GM23248 (cell line): ENCODE measurements at regions not wholly inside any gene's neighbourhood (a gene's known extent, or its start where the extent isn't known, plus 50 kb on each side); places are given as distances from the start of the nearest gene placed in this dataset.
"Not testable (repeated sequence)": the region's sequence is repeated elsewhere in the genome, so short reads cannot be mapped to it uniquely, and the experiment has no call there.

Experiments
- DNase-seq: peaks from one replicate; pipeline ENCODE4 v3.0.0-alpha.2; 2015
- H2AFZ ChIP-seq: fragments of 200-600 bp; sonication (generic); 2 replicates; pipeline ENCODE4 v1.6.1; 2016; ENCODE audit warnings: antibody characterized with exemption
- H3F3A ChIP-seq: fragments of 200-600 bp; sonication (generic); 2 replicates; pipeline ENCODE4 v1.6.1; 2016; ENCODE audit warnings: mild to moderate bottlenecking, antibody characterized with exemption, mixed run types; ENCODE audit not compliant: insufficient read depth
- H3K27ac ChIP-seq: fragments of 200-600 bp; sonication (generic); 2 replicates; pipeline ENCODE4 v1.5.1; 2016; ENCODE audit warnings: mild to moderate bottlenecking
- H3K27me3 ChIP-seq: fragments of 200-600 bp; sonication (generic); replicated peaks from 2 replicates; pipeline ENCODE4 v1.6.1; 2016; ENCODE audit warnings: mild to moderate bottlenecking; ENCODE audit not compliant: insufficient read depth
- H3K36me3 ChIP-seq: fragments of 200-600 bp; sonication (generic); 2 replicates; pipeline ENCODE4 v1.6.1; 2016; ENCODE audit warnings: low read depth, mild to moderate bottlenecking
- H3K4me1 ChIP-seq: fragments of 200-600 bp; sonication (generic); 2 replicates; pipeline ENCODE4 v1.6.1; 2016; ENCODE audit warnings: mild to moderate bottlenecking; ENCODE audit not compliant: insufficient read depth
- H3K4me2 ChIP-seq: fragments of 200-600 bp; sonication (generic); one replicate; pipeline ENCODE4 v1.6.1; 2016; ENCODE audit warnings: mild to moderate bottlenecking; ENCODE audit not compliant: unreplicated experiment
- H3K4me3 ChIP-seq: fragments of 200-600 bp; sonication (generic); 2 replicates; pipeline ENCODE4 v1.5.1; 2016; ENCODE audit warnings: mild to moderate bottlenecking
- H3K79me2 ChIP-seq: fragments of 200-600 bp; sonication (generic); 2 replicates; pipeline ENCODE4 v1.6.1; 2016; ENCODE audit warnings: mild to moderate bottlenecking; ENCODE audit not compliant: insufficient read depth
- H3K9ac ChIP-seq: fragments of 200-600 bp; sonication (generic); 2 replicates; pipeline ENCODE4 v1.6.1; 2016; ENCODE audit warnings: mild to moderate bottlenecking
- H3K9me2 ChIP-seq: fragments of 200-600 bp; sonication (generic); 2 replicates; pipeline ENCODE4 v1.6.1; 2016; ENCODE audit warnings: mixed run types, mild to moderate bottlenecking, moderate library complexity; ENCODE audit not compliant: insufficient read depth
- H3K9me3 ChIP-seq: fragments of 200-600 bp; sonication (generic); one replicate; pipeline ENCODE4 v1.6.1; 2017; ENCODE audit warnings: low read depth
- H4K20me1 ChIP-seq: fragments of 200-600 bp; sonication (generic); 2 replicates; pipeline ENCODE4 v1.6.0; 2016; ENCODE audit not compliant: insufficient read depth
- EZH2 ChIP-seq: fragments of 200-600 bp; sonication (generic); IDR thresholded peaks from 2 replicates; pipeline ENCODE4 v1.6.1; 2018; ENCODE audit warnings: antibody characterized with exemption, mild to moderate bottlenecking; ENCODE audit not compliant: insufficient read depth, poor library complexity, severe bottlenecking
- EZH2phosphoT487 ChIP-seq: fragments of 200-600 bp; sonication (generic); IDR thresholded peaks from 2 replicates; pipeline ENCODE4 v1.6.1; 2018; ENCODE audit warnings: antibody characterized with exemption, moderate library complexity, mild to moderate bottlenecking, low read depth; ENCODE audit not compliant: insufficient read depth
- WGBS, 2 experiments: methylation state at CpG; one replicate each; pipeline ENCODE4 v1.1.6; 2015 to 2017; ENCODE audit warnings: low lambda C conversion rate in 2 of 2, low coverage in 1 of 2; ENCODE audit errors: missing lambda C conversion rate in 2 of 2; 5-methylcytosine and 5-hydroxymethylcytosine counted together
- in situ Hi-C: fragments of 300-500 bp; cut with MboI; formaldehyde crosslinking; loops from 2 replicates; pipeline ENCODE4 v1.15.0; 2020

GRCh38 chr10:44102726-44103255, 282.1 kb downstream of the CXCL12 start:
- peaks cover 3% of the 10 kb centered on the region; the same call in 1 of the 2 replicates for H3K4me1 ChIP-seq
- 78 to 83% methylated on average over 5 of the region's 5 CpGs for WGBS, 2 experiments
- H3K27me3 ChIP-seq: no peaks in the 10 kb centered on the region
- in situ Hi-C loops: no loop called here
- no peaks in the 10 kb centered on the region for H3F3A ChIP-seq
- TF ChIP-seq EZH2 (no peak), EZH2phosphoT487 (no peak)
- no peaks in the 10 kb centered on the region for H3K36me3 ChIP-seq
- H3K79me2 ChIP-seq: no peaks in the 10 kb centered on the region
- H2AFZ ChIP-seq: no peak overlapping the region
- H3K4me3 ChIP-seq: no peak overlapping the region
- H4K20me1 ChIP-seq: no peaks in the 10 kb centered on the region
- no peak overlapping the region for H3K4me2 ChIP-seq
- no peak for DNase-seq
- no peak overlapping the region for H3K9ac ChIP-seq
- no peak overlapping the region for H3K27ac ChIP-seq
- no peaks in the 10 kb centered on the region for H3K9me2 ChIP-seq
- H3K9me3 ChIP-seq: no peaks in the 10 kb centered on the region

GRCh38 chr10:44101082-44101481, 283.8 kb downstream of the CXCL12 start:
- Histone ChIP-seq H3K27me3 (no peaks in the 10 kb centered on the region), H3K4me1 (peaks cover 3% of the 10 kb centered on the region; the same call in 1 of the 2 replicates), H2AFZ (no peak overlapping the region), H3F3A (no peaks in the 10 kb centered on the region), H3K9ac (no peak overlapping the region), H3K36me3 (no peaks in the 10 kb centered on the region), H3K79me2 (no peaks in the 10 kb centered on the region), H3K27ac (no peak overlapping the region), H3K9me2 (no peaks in the 10 kb centered on the region), H4K20me1 (no peaks in the 10 kb centered on the region), H3K4me3 (no peak overlapping the region), H3K4me2 (no peak overlapping the region), H3K9me3 (no peaks in the 10 kb centered on the region)
- WGBS, 2 experiments: 63 to 65% methylated on average over 1 of the region's 1 CpG
- in situ Hi-C loops: no loop called here
- DNase-seq: no peak
- TF ChIP-seq EZH2phosphoT487 (no peak), EZH2 (no peak)

GRCh38 chr10:44099511-44099910, 285.4 kb downstream of the CXCL12 start:
- no peaks in the 10 kb centered on the region for H3K36me3 ChIP-seq

GRCh38 chr10:44096217-44096616, 288.7 kb downstream of the CXCL12 start:
- H3K9me3 ChIP-seq, H3K79me2 ChIP-seq, DNase-seq, H3K27ac ChIP-seq, H2AFZ ChIP-seq, H3K36me3 ChIP-seq, H3F3A ChIP-seq, H3K9me2 ChIP-seq, H3K4me2 ChIP-seq, H3K27me3 ChIP-seq, H3K4me3 ChIP-seq, in situ Hi-C loops, H3K9ac ChIP-seq, H4K20me1 ChIP-seq, H3K4me1 ChIP-seq: not testable (repeated sequence)
- 81% methylated on average over 4 of the region's 4 CpGs for WGBS, 2 experiments

More at GRCh38 chr10:44099511-44099910, 285.4 kb downstream of the CXCL12 start:
- H3K9me2 ChIP-seq: no peaks in the 10 kb centered on the region
- TF ChIP-seq EZH2phosphoT487: no peak
- TF ChIP-seq EZH2: no peak
- no peak overlapping the region for H2AFZ ChIP-seq
- no peak overlapping the region for H3K9ac ChIP-seq
- no peaks in the 10 kb centered on the region for H3K79me2 ChIP-seq
- H3K27ac ChIP-seq: no peak overlapping the region
- no peaks in the 10 kb centered on the region for H3K9me3 ChIP-seq
- in situ Hi-C loops: no loop called here
- DNase-seq: no peak
- H3F3A ChIP-seq: no peaks in the 10 kb centered on the region
- no peaks in the 10 kb centered on the region for H3K27me3 ChIP-seq
- 34 to 39% methylated on average over 2 of the region's 2 CpGs for WGBS, 2 experiments
- no peak overlapping the region for H3K4me3 ChIP-seq
- no peaks in the 10 kb centered on the region for H4K20me1 ChIP-seq
- H3K4me1 ChIP-seq: peaks cover 3% of the 10 kb centered on the region; the same call in 1 of the 2 replicates
- H3K4me2 ChIP-seq: no peak overlapping the region

- WGBS, 2 experiments: 65 to 67% methylated on average over 1 of the region's 1 CpG
- in situ Hi-C loops: no loop called here
- no peaks in the 10 kb centered on the region for H3K27me3 ChIP-seq
These were observed 295.2 kb downstream of the CXCL12 start for GRCh38 chr10:44089671-44090070.

More at GRCh38 chr10:44089671-44090070, 295.2 kb downstream of the CXCL12 start:
- Histone ChIP-seq H2AFZ (no peak overlapping the region), H3K9ac (no peak overlapping the region), H3F3A (no peaks in the 10 kb centered on the region), H3K9me3 (no peaks in the 10 kb centered on the region), H3K4me3 (no peak overlapping the region), H3K4me1 (no peaks in the 10 kb centered on the region), H3K9me2 (no peaks in the 10 kb centered on the region), H3K79me2 (no peaks in the 10 kb centered on the region), H3K4me2 (no peak overlapping the region), H4K20me1 (no peaks in the 10 kb centered on the region), H3K27ac (no peak overlapping the region), H3K36me3 (no peaks in the 10 kb centered on the region)
- TF ChIP-seq EZH2phosphoT487: no peak
- no peak for TF ChIP-seq EZH2
- no peak for DNase-seq
